Spleen (tissue), 7 donors: ENCODE measurements at regions not wholly inside any gene's neighbourhood (a gene's known extent, or its start where the extent isn't known, plus 50 kb on each side); places are given as distances from the start of the nearest gene placed in this dataset.

Experiments
- CTCF ChIP-seq, 11 experiments: fragments of 200-600 bp in 7 of 11; fragments of 450-650 bp in 4 of 11; sonication (generic) in 4 of 11; IDR thresholded peaks in 8 of 11; conservative IDR thresholded peaks in 3 of 11; 1 replicate in 7 of 11; 2 replicates in 4 of 11; pipeline versions ENCODE4 v1.4.0 to v1.8.0; 2016 to 2021; ENCODE audit warnings: antibody characterized with exemption in 11 of 11, inconsistent platforms in 4 of 11, mild to moderate bottlenecking in 1 of 11
- POLR2A ChIP-seq, 3 donors: fragments of 450-650 bp; IDR thresholded peaks; one replicate each; pipeline ENCODE4 v1.5.1; 2017; ENCODE audit warnings: antibody characterized with exemption in 3 of 3, mild to moderate bottlenecking in 1 of 3
- POLR2AphosphoS5 ChIP-seq, 3 donors: sonication (generic); formaldehyde crosslinking; IDR thresholded peaks; one replicate each; pipeline ENCODE4 v1.5.1; 2017; ENCODE audit warnings: antibody characterized with exemption in 3 of 3
- donor health status: DM: no; HTN: no; CAD: no; lungs with moderate emphysema.
- donor health status: DM: no; HTN: no; CAD: no.
- donor health status: DM: no; HTN: no; CAD: no.

DNA sequence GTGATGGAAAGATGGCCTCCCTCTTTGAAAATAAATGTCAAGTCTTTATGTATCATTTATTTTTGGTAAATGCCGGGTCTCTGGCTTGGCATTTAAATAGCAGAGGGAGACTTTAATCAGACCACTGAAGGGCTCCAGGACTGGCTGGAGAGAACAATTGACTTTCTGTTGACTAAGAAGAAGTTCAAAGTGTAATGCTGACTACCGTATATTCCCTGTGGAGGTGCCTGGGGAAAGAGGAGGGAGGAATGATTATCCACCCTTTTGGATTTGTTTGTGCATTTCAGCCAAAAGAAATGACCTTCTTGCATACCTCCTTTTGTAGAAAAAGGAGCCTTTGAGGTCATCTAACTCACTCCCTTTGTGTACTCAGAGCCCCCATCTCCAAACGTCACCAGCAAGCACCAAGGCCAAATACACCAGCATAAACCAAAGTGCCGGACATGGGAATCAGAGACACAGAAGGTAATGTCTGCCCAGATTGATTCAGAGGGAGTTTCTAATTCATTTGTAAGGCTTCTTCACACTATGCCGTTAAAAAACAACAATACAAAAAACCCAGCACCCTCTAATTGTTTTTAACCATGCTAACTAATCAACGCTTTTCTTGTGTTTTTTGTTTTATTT is 75.2 kb downstream of the PRLHR start:
- TF ChIP-seq CTCF (IDR thresholded peaks at IDR 0.05 in 8 of 11, conservative IDR thresholded peaks at IDR 0.05 in 3 of 11) = no peak
- no peak for TF ChIP-seq POLR2A (IDR thresholded peaks at IDR 0.05)
- no peak for TF ChIP-seq POLR2AphosphoS5 (IDR thresholded peaks at IDR 0.05)
